ENCODE measurements at regions not wholly inside any gene's neighbourhood (a gene's known extent, or its start where the extent isn't known, plus 50 kb on each side); places are given as distances from the start of the nearest gene placed in this dataset.
"Not testable (repeated sequence)": the region's sequence is repeated elsewhere in the genome, so short reads cannot be mapped to it uniquely, and the experiment has no call there.

DNA sequence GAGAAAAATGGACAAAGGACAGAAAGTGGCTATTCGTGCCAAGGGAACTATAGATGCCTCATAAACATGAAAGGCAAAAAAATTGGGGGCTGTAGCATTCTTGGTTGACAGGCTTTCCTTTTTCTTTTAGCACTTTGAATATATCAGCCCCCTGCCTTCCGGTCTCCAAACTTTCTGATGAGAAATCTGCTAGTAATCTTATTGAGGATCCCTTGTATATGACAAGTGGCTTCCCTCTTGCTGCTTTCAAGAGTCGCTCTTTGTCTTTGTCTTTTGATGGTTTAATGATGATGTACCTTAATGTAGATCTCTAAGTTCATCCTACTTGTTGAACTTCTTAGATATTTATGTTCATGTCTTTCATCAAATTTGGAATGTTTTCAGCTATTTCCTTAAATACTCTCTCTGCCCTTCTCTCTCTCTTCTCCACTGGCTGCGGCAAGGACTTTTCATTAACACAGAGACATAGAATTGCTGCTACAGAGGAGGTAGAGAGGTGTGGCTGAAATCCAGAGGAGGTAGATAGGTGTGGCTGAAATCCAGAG is 59.4 kb upstream of the EPHB3 start:
- no peaks in the 10 kb centered on the region for H3K4me1 Mint-ChIP-seq
- peaks cover 86% of the 10 kb centered on the region for H3K27me3 Mint-ChIP-seq
- H3K27ac Mint-ChIP-seq (ENCODE audit: low read depth): no peak overlapping the region
- H3K4me3 Mint-ChIP-seq: no peak overlapping the region
- no peaks in the 10 kb centered on the region for H3K36me3 Mint-ChIP-seq (ENCODE audit: insufficient read depth)
- ATAC-seq (replicated peaks; ENCODE audit: extremely low read depth, poor library complexity, severe bottlenecking) (no peak), DNase-seq (ENCODE audit: low spot score in 2 of 2) (no peak)
- peaks cover 7% of the 10 kb centered on the region for H3K9me3 Mint-ChIP-seq

DNA sequence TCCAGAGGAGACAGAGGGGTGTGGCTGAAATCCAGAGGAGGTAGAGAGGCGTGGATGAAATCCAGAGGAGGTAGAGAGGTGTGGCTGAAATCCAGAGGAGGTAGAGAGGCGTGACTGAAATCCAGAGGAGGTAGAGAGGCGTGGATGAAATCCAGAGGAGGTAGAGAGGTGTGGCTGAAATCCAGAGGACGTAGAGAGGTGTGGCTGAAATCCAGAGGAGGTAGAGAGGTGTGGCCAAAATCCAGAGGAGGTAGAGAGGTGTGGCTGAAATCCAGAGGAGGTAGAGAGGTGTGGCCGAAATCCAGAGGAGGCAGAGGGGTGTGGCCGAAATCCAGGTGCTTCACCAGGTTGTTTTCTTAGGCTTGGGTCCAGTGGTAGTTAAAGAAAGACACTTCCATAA is 58.7 kb upstream of the EPHB3 start:
- not testable (repeated sequence) for H3K36me3 Mint-ChIP-seq (ENCODE audit: insufficient read depth); H3K4me3 Mint-ChIP-seq; H3K27ac Mint-ChIP-seq (ENCODE audit: low read depth); ATAC-seq (replicated peaks; ENCODE audit: extremely low read depth, poor library complexity, severe bottlenecking); H3K4me1 Mint-ChIP-seq; DNase-seq (ENCODE audit: low spot score in 2 of 2); H3K9me3 Mint-ChIP-seq
- peaks cover 86% of the 10 kb centered on the region for H3K27me3 Mint-ChIP-seq

DNA sequence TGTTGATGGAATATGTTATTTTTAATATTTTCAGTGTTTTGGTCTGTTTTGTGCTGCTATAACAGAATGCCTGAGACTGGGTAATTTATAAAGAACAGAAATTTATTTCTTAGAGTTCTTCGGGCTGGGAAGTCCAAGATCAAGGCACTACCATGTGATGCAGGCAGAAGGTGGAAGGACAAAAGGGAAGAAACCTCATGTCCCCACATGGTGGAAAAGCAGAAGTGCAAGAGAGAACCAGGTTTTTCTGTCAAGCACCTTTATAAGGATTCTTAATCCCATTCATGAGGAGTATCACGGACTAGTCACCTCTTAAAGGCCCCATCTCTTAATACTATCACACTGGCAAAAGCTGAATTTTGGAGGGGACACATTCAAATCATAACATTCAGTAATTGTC is 57.9 kb upstream of the EPHB3 start:
- Mint-ChIP-seq H3K27me3 (peaks cover 86% of the 10 kb centered on the region), H3K36me3 (ENCODE audit: insufficient read depth) (no peaks in the 10 kb centered on the region), H3K4me3 (no peak overlapping the region), H3K9me3 (peaks cover 7% of the 10 kb centered on the region), H3K4me1 (no peaks in the 10 kb centered on the region), H3K27ac (ENCODE audit: low read depth) (no peak overlapping the region)
- ATAC-seq (replicated peaks; ENCODE audit: extremely low read depth, poor library complexity, severe bottlenecking) (no peak), DNase-seq (ENCODE audit: low spot score in 2 of 2) (no peak)

DNA sequence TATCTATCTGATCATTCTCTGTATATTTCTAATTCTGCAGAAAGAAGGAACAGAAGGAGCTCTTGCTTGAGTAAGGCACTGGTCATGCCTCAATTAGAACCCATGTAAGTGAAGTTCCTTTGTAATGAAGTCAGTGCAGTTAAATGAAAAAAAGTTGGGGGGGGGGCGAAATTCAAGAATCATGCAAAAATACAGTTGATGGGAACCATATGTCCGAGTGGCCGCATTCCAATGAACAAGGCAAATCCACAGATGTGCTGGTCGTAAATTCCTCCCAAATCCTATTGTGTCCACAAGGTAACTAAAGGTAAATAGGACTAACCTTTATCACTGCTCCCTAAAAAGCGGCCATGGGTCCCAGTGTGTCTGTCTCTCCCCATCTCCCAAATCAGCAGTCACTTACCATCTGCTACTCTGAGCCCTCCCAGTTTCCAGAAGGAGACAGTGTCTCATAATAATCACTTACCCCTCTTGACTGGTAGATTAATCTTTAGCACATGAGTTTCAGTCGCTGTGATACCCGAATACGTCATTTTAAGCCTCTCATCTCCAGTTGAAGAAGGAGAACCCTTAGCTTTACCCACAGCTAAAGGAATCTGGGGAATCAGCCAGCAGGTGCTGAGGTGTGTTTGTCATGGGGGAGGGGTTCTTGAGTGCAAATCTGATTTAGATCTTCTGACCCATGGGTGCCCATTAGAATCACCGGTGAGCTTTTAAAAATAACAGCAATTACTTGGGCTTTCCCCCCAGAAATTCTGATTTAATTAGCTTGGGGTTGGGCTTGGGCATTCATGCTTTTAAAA is 56.3 kb upstream of the EPHB3 start:
- ATAC-seq (replicated peaks; ENCODE audit: extremely low read depth, poor library complexity, severe bottlenecking) (no peak), DNase-seq (ENCODE audit: low spot score in 2 of 2) (no peak)
- no peak overlapping the region for H3K27ac Mint-ChIP-seq (ENCODE audit: low read depth)
- H3K4me1 Mint-ChIP-seq: no peaks in the 10 kb centered on the region
- peaks cover 83% of the 10 kb centered on the region for H3K27me3 Mint-ChIP-seq
- no peaks in the 10 kb centered on the region for H3K36me3 Mint-ChIP-seq (ENCODE audit: insufficient read depth)
- H3K4me3 Mint-ChIP-seq: no peak overlapping the region
- peaks cover 7% of the 10 kb centered on the region for H3K9me3 Mint-ChIP-seq

DNA sequence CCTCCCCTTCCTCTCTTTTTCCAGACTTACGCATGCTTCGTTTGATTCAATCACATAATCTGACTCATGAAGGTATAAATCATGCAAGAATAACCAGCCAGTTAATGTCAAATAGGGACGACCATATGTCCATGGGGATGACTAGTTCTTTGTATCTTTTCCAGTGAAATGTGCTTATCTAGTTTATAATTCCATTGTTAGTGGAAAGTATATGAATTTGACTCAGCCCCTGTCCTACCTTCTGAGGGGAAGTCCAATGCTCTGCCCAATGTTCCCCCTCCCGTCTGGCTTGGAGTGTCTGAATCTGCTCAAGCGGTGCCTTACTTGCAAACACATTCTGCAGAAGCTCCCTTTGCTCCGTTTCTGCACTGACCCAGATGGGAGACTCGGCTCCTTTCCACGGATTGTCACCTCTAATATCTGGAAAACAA is 55.0 kb upstream of the EPHB3 start:
- Mint-ChIP-seq H3K27me3 (peaks cover 89% of the 10 kb centered on the region), H3K4me1 (no peaks in the 10 kb centered on the region), H3K27ac (ENCODE audit: low read depth) (no peak overlapping the region), H3K9me3 (peaks cover 7% of the 10 kb centered on the region), H3K36me3 (ENCODE audit: insufficient read depth) (no peaks in the 10 kb centered on the region), H3K4me3 (no peak overlapping the region)
- no peak for ATAC-seq (replicated peaks; ENCODE audit: extremely low read depth, poor library complexity, severe bottlenecking)
- no peak for DNase-seq (ENCODE audit: low spot score in 2 of 2)

DNA sequence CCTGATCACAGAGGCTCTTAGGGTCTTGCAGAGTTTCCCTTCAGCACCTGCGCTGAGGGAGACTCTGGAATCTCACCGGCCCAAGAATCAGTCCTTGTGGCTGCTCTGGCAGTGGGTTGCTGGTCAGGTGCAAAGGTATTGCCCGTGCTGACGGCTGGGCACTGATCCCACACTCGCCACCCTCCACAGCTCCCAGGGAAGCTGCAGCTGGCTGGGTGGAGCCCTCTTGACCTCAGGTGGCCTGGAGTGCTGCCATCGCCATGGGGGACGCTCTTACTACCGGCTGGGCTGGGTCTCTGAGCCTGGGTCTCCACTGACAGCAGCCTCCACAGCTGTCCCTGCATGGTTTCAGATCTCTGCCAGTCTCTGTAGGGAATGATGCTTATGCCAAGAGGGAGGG is 52.6 kb upstream of the EPHB3 start:
- Mint-ChIP-seq H3K27me3 (peaks cover 92% of the 10 kb centered on the region), H3K4me1 (no peaks in the 10 kb centered on the region), H3K27ac (ENCODE audit: low read depth) (no peak overlapping the region), H3K36me3 (ENCODE audit: insufficient read depth) (no peaks in the 10 kb centered on the region), H3K4me3 (no peak overlapping the region), H3K9me3 (no peaks in the 10 kb centered on the region)
- no peak for ATAC-seq (replicated peaks; ENCODE audit: extremely low read depth, poor library complexity, severe bottlenecking)
- DNase-seq (ENCODE audit: low spot score in 2 of 2): no peak

DNA sequence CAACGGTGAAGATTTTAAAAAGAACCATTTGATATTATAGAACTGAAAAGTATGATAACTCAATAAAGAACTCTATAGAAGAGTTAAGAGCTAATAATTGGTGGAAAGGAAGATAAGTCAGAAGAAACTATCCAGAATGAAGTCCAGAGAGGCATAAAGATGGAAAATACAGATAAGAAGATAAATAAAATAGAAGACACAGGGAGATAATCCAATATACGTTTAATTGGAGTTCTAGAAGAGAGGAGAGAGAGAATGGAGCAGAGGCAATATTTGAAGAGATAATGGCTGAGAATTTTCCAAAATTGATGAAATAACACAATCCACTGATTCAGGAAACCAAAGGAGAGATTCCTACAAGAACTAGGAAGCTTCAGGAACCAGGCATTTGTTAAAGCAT is 49.8 kb upstream of the EPHB3 start:
- Mint-ChIP-seq H3K9me3 (no peaks in the 10 kb centered on the region), H3K36me3 (ENCODE audit: insufficient read depth) (peaks cover 2% of the 10 kb centered on the region), H3K4me3 (no peak overlapping the region), H3K27me3 (peaks cover 97% of the 10 kb centered on the region), H3K27ac (ENCODE audit: low read depth) (no peak overlapping the region), H3K4me1 (no peaks in the 10 kb centered on the region)
- DNase-seq (ENCODE audit: low spot score in 2 of 2): no peak
- no peak for ATAC-seq (replicated peaks; ENCODE audit: extremely low read depth, poor library complexity, severe bottlenecking)

Measured in central memory CD8-positive, alpha-beta T cell (primary cell).